ENCODE measurements at regions not wholly inside any gene's neighbourhood (a gene's known extent, or its start where the extent isn't known, plus 50 kb on each side); places are given as distances from the start of the nearest gene placed in this dataset.

GRCh38 chr10:91115618-91116390 lies 104.7 kb upstream of the PCGF5 start:
- CTCF ChIA-PET, result interaction anchor here (1.1 to 3.5 kb wide), 6 partner anchors 8 to 204 kb away, joined by 3 to 14 read pairs (median 5); no protein-coding TSS in a partner anchor
- DNase-seq (ENCODE audit: extremely low spot score), result no peak
- POLR2A ChIA-PET, result no interaction called here
- no peak for TF ChIP-seq CTCF (IDR thresholded peaks at IDR 0.05; ENCODE audit: control extremely low read depth, extremely low read depth, low read depth, missing control alignments)

GRCh38 chr10:91117505-91117904 lies 103.0 kb upstream of the PCGF5 start:
- DNase-seq (ENCODE audit: extremely low spot score), result no peak

GRCh38 chr10:91120348-91120747 lies 100.1 kb upstream of the PCGF5 start:
- POLR2A ChIA-PET, result no interaction called here
- no peak for TF ChIP-seq CTCF (IDR thresholded peaks at IDR 0.05; ENCODE audit: control extremely low read depth, extremely low read depth, low read depth, missing control alignments)
- no peak for DNase-seq (ENCODE audit: extremely low spot score)
- CTCF ChIA-PET, result interaction anchor here (1.2 kb wide), 1 partner anchor 31 kb away, joined by 5 read pairs; no protein-coding TSS in a partner anchor

More at GRCh38 chr10:91117505-91117904, 103.0 kb upstream of the PCGF5 start:
- CTCF ChIA-PET, result interaction anchor here (1.4 to 2.5 kb wide), 4 partner anchors 10 to 206 kb away, joined by 4 to 14 read pairs (median 6); no protein-coding TSS in a partner anchor
- POLR2A ChIA-PET, result no interaction called here
- TF ChIP-seq CTCF (IDR thresholded peaks at IDR 0.05; ENCODE audit: control extremely low read depth, extremely low read depth, low read depth, missing control alignments), result no peak

- ChIA-PET POLR2A (no interaction called here), CTCF (interaction anchor here (1.2 to 2.5 kb wide), 4 partner anchors 9 to 212 kb away, joined by 3 to 13 read pairs (median 6); no protein-coding TSS in a partner anchor)
- DNase-seq (ENCODE audit: extremely low spot score), result no peak
- no peak for TF ChIP-seq CTCF (IDR thresholded peaks at IDR 0.05; ENCODE audit: control extremely low read depth, extremely low read depth, low read depth, missing control alignments)
These were observed 97.2 kb upstream of the PCGF5 start for GRCh38 chr10:91123261-91123660.

- POLR2A ChIA-PET, result no interaction called here
- CTCF ChIA-PET, result interaction anchor here (1.2 to 2.5 kb wide), 2 partner anchors 10 kb away, joined by 8 to 13 read pairs; no protein-coding TSS in a partner anchor
- TF ChIP-seq CTCF (IDR thresholded peaks at IDR 0.05; ENCODE audit: control extremely low read depth, extremely low read depth, low read depth, missing control alignments), result no peak
- no peak for DNase-seq (ENCODE audit: extremely low spot score)
These were observed 96.4 kb upstream of the PCGF5 start for GRCh38 chr10:91124016-91124415.

GRCh38 chr10:91126471-91126870 lies 94.0 kb upstream of the PCGF5 start:
- ChIA-PET CTCF (interaction anchor here (0.9 to 2.7 kb wide), 2 partner anchors 10 to 27 kb away, joined by 3 to 14 read pairs; no protein-coding TSS in a partner anchor), POLR2A (no interaction called here)
- DNase-seq (ENCODE audit: extremely low spot score), result no peak
- no peak for TF ChIP-seq CTCF (IDR thresholded peaks at IDR 0.05; ENCODE audit: control extremely low read depth, extremely low read depth, low read depth, missing control alignments)

Data from GM10248 (cell line).